ENCODE measurements at regions not wholly inside any gene's neighbourhood (a gene's known extent, or its start where the extent isn't known, plus 50 kb on each side); places are given as distances from the start of the nearest gene placed in this dataset.
A peak's percentile ranks its signal among the peaks of the same experiment; 100 is the strongest.
"Not testable (repeated sequence)": the region's sequence is repeated elsewhere in the genome, so short reads cannot be mapped to it uniquely, and the experiment has no call there.

DNA sequence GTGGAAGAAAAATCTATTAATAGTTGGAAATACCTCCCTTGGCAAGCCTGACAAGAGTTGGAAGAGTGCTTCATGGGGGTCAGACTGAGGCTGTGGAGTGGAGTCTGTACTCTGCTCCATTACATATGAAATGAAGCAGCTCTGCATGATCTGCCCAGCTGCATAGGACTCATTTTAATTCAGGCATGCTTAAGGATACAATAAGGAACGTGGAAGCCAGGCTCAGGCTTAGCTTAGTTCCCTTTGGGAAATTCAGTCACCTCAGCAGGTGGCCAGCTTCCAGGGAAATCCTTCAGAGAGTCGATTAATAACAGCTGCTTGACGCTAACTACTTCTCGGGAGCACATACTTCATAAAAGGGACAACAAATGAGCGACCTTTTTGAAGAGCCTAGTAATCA lies 1672.9 kb upstream of the WWC1 start:
- DNase-seq: peak; percentile 19

DNA sequence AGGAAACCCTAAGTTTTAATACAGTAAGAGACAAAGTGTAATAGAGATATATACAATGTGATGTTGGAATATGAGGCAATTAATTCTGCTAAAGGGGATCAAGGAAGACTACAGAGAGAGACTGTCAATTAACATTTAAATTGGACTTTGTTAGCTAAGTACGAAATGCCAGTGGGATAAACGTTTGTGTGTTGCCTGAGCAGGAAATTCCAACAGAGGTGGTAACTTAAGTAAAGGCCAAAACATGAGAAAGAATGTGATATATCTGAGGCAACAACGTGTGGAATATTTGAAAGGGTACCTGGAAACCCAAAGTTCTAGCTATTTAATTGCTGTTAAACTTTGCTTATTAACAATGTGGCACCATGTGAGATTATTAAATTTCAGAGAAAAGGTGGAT lies 1666.9 kb upstream of the WWC1 start:
- DNase-seq: no peak

DNA sequence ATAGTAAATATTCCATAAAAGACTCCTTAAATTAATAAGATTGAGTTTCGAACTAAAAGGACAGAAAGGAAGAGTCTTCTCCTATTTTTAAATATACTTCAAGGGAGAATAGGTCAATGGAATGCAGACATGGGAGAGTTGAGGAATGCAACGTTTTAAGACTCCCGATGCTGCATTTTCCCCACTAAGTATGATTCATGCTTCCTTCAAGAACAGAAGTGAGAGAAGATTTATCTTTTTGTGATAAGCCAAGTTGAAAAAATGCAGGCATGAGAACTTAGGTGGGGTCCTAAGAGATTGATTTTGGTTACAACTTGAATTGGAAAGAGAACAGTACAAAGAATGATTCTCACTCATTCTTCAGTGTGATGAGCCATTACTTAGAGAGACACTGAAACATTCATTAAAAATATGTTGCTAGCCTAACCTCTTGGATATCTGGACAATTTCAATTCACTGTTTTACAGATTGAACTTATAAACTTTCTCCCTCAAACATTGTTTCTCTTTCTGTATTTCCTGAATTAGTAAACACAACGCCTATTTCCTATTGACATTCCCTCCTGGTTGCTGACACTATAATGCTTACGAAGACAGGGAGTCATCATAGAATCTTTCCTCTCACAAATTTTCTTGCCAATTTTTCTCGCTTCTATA lies 1666.1 kb upstream of the WWC1 start:
- no peak for DNase-seq

DNA sequence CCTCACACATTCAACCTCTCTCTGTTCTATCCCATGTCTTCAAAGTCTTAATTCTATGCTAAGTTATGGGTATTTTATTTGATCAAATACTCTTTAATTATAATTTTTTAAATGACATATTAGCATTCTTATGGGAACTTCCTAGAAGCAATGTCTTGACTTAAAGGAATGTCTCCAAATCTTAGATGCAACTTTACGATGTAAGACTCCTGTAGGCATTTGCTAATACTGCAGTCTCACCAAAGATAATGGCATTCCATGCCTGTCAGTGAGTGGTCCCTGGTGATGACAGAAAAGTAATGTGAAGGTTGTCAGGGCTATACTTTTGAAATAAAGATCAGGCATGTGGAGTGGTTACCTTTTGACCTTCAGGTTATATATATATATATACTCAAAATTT lies 1654.2 kb upstream of the WWC1 start:
- DNase-seq: no peak

DNA sequence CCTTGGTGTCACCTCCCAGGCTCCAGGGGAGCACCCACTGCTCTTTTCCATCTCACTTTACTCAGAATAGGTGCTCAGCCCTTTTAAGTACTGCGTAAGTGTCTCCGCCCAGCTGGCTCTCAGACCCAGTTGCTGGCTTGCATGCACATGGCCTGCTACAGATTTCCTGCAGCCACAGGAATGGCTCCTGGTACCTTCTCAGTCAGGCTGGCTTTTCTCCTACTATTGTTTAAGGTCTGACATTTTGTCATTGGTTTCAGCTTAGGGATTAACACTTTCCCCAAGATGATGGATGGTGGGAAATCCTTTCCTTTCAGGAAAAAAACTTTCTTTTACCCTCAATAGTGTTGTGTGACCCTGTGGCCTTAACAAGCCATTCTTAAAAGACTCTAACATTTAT lies 1652.3 kb upstream of the WWC1 start:
- DNase-seq: no peak

DNA sequence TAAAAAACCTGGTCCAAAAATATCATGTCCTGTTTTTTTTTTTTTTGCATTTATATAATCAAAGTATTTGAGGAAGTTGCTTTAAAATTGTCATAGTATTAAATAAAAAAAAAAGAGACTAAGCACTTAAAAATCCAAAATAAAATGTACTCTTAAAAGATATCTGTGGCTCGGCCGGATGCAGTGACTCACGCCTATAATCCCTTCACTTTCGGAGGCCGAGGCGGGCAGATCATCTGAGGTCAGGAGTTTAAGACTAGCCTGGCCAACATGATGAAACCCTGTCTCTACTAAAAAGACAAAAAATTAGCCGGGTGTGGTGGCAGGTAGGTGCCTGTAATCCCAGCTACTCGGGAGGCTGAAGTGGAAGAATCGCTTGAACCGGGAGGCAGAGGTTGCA lies 1651.3 kb upstream of the WWC1 start:
- not testable (repeated sequence) for DNase-seq

DNA sequence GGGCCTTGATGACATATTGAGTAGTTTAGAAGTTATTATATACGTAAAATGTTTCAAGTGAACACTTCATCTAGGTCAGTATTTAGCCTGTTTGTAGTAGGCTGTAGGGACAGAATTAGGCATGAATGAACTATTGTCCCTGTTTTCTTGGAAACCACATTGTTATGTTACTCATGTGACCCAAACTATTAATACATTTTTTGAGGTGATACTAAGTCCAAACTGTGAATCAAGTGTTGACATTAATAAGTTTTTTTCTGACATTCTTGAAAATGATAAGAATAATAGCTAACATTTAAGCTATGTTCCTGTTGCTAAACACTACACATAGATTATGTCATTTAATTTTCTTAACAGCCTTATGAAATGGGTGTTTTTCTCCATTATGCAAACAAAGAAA lies 1642.7 kb upstream of the WWC1 start:
- DNase-seq: no peak

DNA sequence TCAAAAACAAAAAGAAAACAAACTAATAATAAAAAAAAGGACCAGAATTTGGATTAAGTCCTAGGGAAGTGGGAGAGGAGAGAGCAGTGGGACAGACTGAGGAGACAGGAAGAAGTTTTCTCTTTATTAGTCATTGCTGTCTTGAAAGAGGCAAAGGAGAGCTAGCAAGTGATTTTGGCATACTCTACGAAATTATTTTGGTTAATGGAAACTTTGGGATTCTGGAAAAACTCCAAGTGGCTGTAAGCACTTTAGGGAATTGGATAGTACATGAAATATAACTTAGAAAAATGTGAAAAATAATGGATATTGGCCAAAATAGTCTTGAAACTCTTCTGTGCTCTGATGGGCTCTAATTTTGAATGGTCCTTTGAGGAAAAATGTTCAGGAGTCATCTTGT lies 1641.8 kb upstream of the WWC1 start:
- DNase-seq: peak; percentile 11

DNA sequence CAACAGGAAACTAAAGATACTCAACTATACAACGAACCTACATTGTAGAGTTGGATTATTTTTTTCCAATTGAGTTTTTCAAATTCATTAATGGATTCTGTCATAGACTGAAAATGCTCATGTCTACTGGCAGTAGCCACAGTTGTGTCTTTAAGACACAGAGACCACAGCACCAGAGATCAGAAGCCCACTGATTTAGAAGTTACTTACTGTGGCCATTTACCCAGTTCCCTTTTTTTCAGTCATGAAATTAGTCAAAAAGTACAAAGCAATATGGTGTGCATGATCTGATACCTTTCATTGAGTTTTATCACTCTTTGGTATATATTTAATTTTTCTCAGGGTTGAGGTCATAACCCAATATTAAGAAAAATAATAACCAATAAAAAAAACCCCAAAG lies 1640.2 kb upstream of the WWC1 start:
- no peak for DNase-seq

DNA sequence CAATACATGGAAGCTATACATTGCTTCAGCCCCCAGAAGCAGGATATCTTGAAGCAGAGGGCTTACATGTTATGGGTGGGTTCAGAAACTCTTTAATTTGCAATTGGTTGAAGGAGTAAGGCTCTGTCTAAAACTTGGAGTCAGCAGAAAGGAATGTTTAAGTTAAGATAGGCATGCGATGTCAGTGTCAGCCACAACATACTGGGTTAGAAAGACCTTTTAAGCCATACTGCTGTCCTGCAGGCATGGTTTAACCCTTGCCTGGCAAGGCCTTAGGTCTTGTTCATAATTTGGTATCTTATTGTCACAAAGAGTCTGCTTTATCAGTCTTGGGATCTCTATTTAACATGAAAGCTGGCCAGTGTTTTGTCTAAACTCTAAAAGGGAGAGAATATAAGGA lies 1619.6 kb upstream of the WWC1 start:
- no peak for DNase-seq

DNA sequence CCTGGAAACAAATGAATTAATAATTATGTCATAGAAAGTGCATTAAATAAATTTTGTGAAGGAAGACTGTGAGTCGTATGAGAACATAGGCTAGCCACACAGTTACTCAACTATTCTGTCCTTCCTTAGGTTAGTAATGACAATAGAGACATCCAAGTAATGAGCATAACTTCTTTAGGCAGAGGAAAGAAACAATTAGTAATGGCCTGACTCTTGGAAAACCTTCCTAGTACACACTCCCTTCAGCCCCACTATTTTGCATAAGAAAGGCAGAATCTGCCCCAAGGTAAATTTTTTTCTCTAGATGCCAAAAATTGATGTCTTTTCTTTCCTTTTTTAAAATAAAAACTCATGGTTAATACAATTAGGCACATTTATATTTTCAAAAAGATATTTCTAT lies 1619.0 kb upstream of the WWC1 start:
- DNase-seq: no peak

DNA sequence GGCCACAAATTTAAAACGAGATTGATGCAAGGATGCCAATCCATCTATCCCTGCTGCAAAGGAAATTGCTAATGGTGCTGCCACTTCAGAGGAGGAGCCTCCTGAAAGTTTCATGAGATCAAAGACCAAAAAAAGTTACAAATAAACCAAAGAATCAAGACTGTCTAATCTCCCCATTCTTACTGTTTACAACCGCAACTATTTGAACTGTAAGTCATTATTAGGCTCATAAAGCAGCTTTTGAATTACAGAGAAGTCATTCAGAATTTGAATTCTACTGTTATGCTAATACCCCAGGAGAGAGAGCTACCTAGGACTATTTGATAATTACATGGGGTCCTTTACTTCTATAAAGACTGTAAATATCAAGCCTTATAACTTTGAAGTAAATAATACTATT lies 1613.6 kb upstream of the WWC1 start:
- DNase-seq: no peak

DNA sequence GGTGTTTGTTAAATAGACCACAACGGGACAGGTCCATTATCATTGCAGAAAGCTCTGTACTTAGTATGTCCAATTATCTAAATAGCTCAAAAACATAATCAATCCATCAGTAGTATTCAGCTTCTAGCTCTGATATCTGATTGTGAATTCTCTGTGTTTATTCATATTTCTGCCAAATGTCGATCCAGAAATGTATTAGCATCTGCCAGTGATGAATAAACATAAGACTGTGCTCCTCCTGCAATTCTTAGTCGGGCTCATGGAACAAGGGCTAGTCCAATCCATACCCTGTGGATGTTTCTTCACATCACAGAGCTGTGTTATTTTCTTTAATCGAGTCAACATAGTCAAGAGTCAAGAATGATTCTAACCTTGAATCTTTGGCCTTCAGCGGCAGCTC lies 1612.1 kb upstream of the WWC1 start:
- no peak for DNase-seq

DNA sequence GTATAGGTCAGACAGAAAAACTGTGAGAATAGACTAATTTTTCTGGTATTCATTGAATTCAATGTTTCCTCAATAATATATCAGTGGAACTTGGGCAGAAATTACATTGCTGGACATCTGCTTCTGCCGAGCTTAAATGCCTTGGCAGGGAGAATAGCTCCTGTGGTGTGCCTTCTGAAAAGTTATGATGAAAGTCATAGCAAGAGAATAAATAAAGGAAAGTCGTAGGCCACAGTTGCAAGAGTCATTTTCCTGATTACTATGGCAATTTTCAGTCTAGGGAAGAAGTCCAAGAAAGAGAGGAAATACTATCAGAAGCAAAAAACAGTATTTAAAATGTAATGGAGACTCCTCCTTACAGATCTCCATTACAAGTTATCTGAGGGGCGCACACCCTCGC lies 1596.1 kb upstream of the WWC1 start:
- DNase-seq: no peak

DNA sequence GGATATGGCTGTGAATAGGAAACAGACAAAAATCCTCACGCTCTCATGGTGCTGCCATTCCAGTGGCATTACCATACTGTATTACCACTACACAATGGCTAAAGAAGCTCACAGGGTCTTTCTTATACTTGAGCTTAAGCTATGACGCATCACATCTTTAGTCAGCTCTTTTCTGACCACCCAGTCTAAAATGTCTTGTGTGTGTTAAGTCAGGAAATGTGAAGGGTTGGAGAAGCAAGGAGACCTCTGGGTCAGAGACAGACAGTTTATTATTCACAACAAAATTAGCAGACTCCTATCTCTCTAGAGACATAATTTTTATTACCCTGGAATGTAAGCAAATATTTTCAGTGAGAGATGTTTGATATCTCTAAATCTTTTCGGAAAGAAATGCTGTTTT lies 1583.2 kb upstream of the WWC1 start:
- no peak for DNase-seq

DNA sequence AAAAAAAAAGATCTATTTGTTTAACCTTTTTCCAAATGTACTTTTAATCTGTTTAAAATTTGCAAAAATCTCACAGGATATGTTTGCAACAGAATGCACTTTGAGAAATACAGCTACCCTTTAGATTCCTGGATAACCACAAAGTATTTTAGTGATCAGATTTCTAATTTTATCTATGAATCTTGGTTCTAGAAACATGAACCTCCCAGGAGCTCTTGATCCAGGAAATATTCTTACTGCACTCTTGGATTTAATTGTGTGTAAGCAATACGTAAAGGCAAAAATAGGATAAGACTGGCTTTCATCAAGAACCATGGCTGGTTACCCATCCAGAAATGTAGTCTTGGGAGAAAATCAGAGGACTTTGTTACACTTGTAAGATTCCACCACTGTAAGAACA lies 1581.8 kb upstream of the WWC1 start:
- DNase-seq: no peak

DNA sequence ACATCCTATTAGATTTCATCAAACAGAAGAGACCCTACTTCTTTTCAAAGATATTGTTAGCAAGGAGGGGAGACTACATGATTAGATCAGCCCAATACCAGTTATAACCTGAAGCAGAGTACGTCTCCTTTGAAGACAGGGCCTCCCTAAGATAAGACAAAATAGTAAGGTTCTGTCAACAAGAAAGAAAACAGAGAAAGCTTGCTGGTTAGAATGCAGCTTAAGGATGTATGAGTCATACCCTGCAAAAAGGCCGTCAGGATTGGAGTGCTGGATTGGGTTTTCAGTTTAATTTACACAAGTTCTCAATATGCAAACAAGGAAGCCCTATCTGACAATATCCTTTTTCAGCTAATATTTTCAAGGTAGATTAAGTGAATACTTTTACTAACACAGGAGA lies 1581.2 kb upstream of the WWC1 start:
- no peak for DNase-seq

DNA sequence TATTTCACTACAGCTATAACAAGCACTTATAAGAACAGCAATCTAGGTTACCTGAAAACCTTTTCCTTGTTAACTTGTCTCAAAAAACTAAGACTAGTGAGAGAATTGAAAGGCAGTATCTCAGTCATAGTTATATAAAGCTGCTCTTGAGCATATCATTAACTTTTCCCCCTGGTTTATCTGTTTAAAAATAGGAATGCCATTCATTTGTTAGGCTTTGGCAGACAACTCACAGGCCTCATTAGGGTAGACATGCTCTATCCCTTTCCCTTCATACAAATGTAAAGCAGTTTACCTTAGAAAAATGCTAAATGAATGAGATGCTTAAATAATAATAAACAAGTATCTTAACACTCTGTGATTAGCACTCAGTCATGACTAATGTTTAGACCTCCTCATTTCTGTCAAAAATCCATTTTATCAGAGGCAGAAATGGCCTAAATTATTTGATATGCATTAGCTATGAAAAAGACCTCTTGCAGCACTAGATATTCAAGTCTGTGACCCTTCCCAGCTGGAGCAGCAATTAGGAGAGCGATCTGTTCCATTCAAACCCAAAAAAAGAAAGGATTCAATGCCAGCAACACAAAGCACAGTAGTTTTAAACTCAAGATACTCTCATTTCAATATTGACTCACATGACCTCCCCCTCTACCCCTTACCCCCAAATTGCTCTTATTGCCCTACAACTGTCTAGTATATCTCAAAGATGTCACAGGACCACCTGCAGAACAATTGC lies 1578.8 kb upstream of the WWC1 start:
- DNase-seq: peak; percentile 30

DNA sequence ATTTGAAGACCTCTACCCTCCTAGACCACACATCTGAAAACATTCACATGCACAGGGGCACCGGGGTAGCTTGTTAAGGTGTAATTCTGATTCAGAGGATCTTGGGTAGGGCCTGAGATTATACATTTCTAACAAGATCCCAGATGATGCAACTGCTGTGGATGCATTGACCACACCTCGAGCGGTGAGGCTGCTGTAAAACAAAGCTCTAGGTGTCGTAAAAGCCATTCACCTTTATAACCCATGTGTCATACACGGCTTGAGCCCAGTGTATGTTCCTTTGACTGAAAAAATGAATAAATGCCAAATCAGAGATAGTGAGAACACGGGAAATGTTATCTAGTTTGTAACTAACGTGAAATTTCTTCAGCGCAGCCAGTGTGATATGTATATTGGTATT lies 1578.2 kb upstream of the WWC1 start:
- DNase-seq: no peak

DNA sequence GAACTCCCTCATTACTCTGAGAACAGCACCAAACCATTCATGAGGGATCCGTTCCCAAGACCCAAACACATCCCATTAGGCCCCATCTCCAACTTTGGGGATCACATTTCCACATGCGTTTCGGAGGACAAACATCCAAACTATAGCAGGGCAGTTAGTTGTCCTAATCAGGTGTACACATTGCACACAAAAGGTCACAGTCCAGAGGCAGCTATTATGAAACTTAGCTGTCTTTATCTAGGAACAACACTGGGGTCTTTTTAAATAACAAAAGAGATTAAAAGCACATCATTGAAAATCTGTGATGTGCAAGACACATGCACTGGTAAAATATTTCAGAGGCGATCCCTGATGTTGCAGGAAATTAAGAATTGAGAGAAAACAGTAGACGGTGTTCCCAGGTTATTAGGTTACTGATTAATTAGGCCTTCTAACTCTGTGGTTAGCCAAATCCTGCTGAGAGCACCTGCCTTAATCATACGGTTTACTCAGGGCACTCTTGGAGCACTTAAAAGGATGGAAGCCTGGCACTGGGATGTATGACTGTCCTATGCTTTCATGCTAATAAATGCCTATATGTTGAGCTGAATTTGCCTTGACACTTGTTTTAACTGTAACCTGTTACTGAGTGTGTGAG lies 1574.5 kb upstream of the WWC1 start:
- no peak for DNase-seq

DNA sequence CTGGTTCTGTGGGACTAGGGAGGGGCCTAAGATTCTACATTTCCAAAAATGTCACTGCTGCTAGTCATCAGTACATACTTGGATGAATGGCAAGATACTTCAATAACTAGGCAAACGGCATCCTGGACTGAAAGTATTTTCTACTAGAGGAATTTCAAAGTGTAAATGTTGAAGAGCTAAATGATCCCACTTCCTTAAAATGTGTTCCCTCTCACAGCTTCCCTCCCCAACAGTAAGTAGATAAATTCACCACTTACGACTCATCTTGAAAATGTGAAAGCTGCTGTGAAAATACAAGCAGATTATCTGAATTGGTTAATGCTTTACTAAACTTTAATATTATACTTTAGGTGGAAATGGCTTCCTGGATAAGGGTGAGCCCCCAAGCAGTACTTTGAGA lies 1571.5 kb upstream of the WWC1 start:
- DNase-seq: no peak

DNA sequence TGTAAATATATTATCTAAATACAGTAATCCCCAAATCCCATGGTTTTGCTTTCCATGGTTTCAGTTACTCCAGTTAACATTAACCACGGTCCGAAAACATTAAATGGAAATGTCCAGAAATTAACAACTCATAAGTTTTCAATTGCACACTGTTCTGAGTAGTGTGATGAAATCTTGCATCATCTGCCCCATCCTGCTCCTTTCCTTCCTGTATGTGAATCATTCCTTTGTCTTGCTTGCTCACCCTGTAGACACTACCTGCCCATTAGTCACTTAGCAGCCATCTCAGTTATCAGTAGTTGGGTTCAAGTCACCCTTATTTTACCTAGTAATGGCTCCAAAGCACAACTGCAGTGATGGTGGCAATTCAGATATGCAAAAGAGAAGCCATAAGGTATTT lies 1568.5 kb upstream of the WWC1 start:
- no peak for DNase-seq

DNA sequence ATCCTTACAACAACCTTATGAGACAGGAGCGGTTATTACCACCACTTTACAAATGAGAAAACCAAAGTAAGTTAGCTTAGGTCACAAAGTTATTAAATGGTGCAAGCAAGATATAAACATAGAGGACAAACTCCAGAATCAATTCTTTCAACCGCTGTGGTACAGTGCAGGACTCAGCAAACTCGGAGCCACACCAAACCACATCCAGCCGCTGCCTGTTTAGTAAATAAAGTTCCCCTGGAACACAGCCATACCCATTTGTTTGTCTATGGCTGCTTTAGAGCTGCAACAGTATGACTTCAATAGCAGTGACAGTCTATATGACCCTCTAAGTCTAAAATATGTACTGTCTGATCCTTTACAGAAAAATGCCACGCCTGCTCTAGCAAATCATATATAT lies 1567.2 kb upstream of the WWC1 start:
- DNase-seq: no peak

DNA sequence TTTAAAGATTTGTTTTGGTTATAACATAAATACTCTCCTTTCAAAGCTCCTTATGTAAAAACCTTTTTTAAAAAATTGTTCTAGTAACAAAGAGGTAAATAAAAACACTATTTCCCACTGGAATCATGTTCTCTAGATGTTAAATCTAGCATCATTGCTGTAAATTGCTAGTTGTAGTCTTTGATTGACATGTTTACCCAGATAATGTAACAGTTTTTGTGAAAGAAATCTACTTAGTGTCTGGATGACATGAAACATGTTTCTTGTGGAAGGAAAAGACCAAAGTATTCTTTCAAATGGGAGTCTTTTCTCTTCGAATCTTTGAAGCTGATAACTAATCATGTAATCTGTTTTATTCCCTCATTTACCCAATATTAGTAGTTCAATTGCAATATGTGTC lies 1565.9 kb upstream of the WWC1 start:
- no peak for DNase-seq

DNA sequence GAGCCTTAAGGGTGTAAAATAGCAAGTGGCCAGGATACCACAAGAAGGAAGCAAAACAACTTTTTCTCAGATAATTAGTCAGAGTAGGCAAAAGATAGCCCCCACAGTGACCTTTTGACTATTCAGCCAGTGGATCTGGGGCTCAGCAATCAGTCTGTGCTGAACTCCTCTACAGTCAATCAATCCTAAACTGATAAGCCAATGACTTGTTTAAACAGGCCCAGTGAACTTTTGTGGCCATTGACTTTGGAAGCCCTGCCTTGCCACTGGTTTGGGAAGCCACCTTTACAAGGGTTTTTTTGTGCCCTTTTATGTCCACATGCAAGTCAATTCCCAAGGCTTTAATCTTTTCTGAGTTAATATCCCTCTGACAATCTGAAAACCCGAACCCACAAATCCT lies 1565.0 kb upstream of the WWC1 start:
- no peak for DNase-seq
